ENCODE measurements at regions not wholly inside any gene's neighbourhood (a gene's known extent, or its start where the extent isn't known, plus 50 kb on each side); places are given as distances from the start of the nearest gene placed in this dataset.

DNA sequence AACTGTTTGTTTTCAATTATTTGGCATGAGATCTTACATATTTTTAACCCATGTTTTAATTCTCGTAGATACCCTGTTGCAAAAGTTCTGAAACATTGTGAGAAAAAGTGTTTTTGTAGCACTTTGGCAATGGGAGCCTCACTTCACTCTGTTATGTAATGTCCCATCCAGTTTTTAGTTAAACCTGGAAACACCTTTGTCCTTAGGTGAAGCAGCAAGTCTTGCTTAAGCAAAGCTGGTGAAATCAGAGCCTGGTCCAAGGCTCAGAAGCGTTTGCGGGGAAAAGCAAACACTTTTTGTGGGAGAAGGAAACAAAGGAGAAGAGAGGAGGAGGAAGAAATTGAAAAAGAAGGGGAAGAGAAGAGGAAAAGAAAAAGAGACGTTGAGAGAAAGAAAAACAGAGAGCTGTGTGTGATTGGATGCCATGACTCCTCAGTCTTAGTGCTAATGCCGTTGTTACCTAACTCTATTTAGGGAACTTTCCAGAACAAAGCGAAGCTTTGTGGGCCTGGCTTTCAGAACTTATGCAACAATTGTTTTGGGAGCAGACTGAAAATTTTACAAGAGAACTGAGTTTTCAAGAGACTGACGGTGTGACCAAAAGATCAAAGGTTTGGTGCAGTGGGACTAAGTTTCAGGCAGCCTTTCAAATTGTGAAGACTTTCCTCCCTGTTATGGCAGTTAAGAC is 93.1 kb downstream of the NTMT2 start:
- H2AK5ac ChIP-seq (ENCODE audit: low read depth, low read length), result no peak overlapping the region
- no peak overlapping the region for H2BK20ac ChIP-seq (ENCODE audit: low read length)
- H4K91ac ChIP-seq (replicated peaks; ENCODE audit: insufficient read length, low read length), result no peak overlapping the region
- H3K9me3 ChIP-seq (ENCODE audit: insufficient read depth in 2 of 2, low read depth in 1 of 2, low read length in 1 of 2), result no peaks in the 10 kb centered on the region
- H4K20me1 ChIP-seq (replicated peaks in 1 of 2; ENCODE audit: control insufficient read depth in 1 of 2, insufficient read depth in 2 of 2, low read length in 2 of 2), result no peaks in the 10 kb centered on the region
- no peak overlapping the region for H3K56ac ChIP-seq (replicated peaks; ENCODE audit: insufficient read length, low read depth, low read length)
- ChIA-PET POLR2A (ENCODE audit: partially characterized antibody) (no interaction called here), CTCF (ENCODE audit: partially characterized antibody) (no interaction called here)
- no peak for DNase-seq (ENCODE audit: low read depth in 1 of 2, low spot score in 2 of 2)
- H3K27me3 ChIP-seq (replicated peaks in 1 of 4; ENCODE audit: control insufficient read depth in 3 of 4, extremely low read depth in 1 of 4, insufficient read depth in 3 of 4, low read length in 3 of 4), result no peaks in the 10 kb centered on the region
- H3K9ac ChIP-seq (replicated peaks in 1 of 4; ENCODE audit: extremely low read depth in 1 of 4, low read depth in 3 of 4, low read length in 3 of 4), result no peak overlapping the region
- H3K23me2 ChIP-seq (ENCODE audit: low read depth, low read length), result no peaks in the 10 kb centered on the region
- H3K36me3 ChIP-seq (ENCODE audit: control insufficient read depth in 2 of 4, insufficient read depth in 4 of 4, low read length in 3 of 4), result no peaks in the 10 kb centered on the region
- H4K5ac ChIP-seq (ENCODE audit: insufficient read length, low read depth, low read length), result no peak overlapping the region
- no peak overlapping the region for H2BK12ac ChIP-seq (ENCODE audit: low read depth, low read length)
- no peak for FAIRE-seq
- no peaks in the 10 kb centered on the region for H3K4me1 ChIP-seq (replicated peaks in 1 of 4; ENCODE audit: control insufficient read depth in 3 of 4, insufficient read depth in 4 of 4, low read length in 3 of 4)
- no peaks in the 10 kb centered on the region for H3K79me2 ChIP-seq (ENCODE audit: control insufficient read depth in 1 of 2, insufficient read depth in 2 of 2, low read length in 2 of 2)
- H3K4me3 ChIP-seq (ENCODE audit: extremely low read depth in 1 of 4, insufficient read depth in 2 of 4, low read depth in 3 of 4, low read length in 4 of 4), result no peak overlapping the region
- no peak overlapping the region for H2BK120ac ChIP-seq (replicated peaks; ENCODE audit: low read depth, low read length)
- H4K8ac ChIP-seq (ENCODE audit: extremely low read depth, insufficient read depth, low read length), result no peak overlapping the region
- 77 to 100% methylated on average over 1 to 7 of the region's 7 CpGs for WGBS, 2 experiments (ENCODE audit: extremely low coverage in 1 of 2, insufficient coverage in 1 of 2, insufficient read length in 1 of 2, insufficient replicate concordance in 2 of 2, low coverage in 1 of 2, low lambda C conversion rate in 2 of 2, missing lambda C conversion rate in 1 of 2)
- no peak overlapping the region for H3K27ac ChIP-seq (ENCODE audit: low read depth, low read length)
- H3K4me2 ChIP-seq (ENCODE audit: insufficient read depth in 1 of 2, low read depth in 2 of 2, low read length in 2 of 2), result no peak overlapping the region
- H3K23ac ChIP-seq (ENCODE audit: insufficient read length), result no peak overlapping the region
- no peak overlapping the region for H3K4ac ChIP-seq (replicated peaks; ENCODE audit: insufficient read length, low read depth, low read length)
- H3K18ac ChIP-seq (ENCODE audit: extremely low read depth, low read length), result no peak overlapping the region
- H3K79me1 ChIP-seq (ENCODE audit: low read depth, low read length), result no peaks in the 10 kb centered on the region
- peak overlapping the region; percentile 34; the same call in 1 of the 2 replicates for H2AFZ ChIP-seq (ENCODE audit: low read length)
- H2BK5ac ChIP-seq (ENCODE audit: low read depth, low read length), result no peak overlapping the region
- no peak overlapping the region for H2BK15ac ChIP-seq (ENCODE audit: low read length)
- H3K14ac ChIP-seq (ENCODE audit: insufficient read length), result no peak overlapping the region
- TF ChIP-seq SIRT6 (IDR thresholded peaks at IDR 0.05; ENCODE audit: low read length) (no peak), EGR1 (IDR thresholded peaks at IDR 0.05; ENCODE audit: borderline replicate concordance, low read depth, low read length) (no peak), SUZ12 (IDR thresholded peaks at IDR 0.05; ENCODE audit: low read length) (no peak), TEAD4 (IDR thresholded peaks at IDR 0.05; ENCODE audit: low read depth, low read length) (no peak), SIN3A (conservative IDR thresholded peaks at IDR 0.05 in 1 of 2, IDR thresholded peaks at IDR 0.05 in 1 of 2; ENCODE audit: low read depth in 1 of 2, low read length in 2 of 2) (no peak), TAF1 (IDR thresholded peaks at IDR 0.05; ENCODE audit: low read depth, low read length) (no peak), CEBPB (IDR thresholded peaks at IDR 0.05; ENCODE audit: low read depth, low read length) (no peak), SP4 (IDR thresholded peaks at IDR 0.05; ENCODE audit: low read length) (no peak), YY1 (IDR thresholded peaks at IDR 0.05; ENCODE audit: low read depth, low read length) (no peak)
- TF ChIP-seq, protein P1, sequence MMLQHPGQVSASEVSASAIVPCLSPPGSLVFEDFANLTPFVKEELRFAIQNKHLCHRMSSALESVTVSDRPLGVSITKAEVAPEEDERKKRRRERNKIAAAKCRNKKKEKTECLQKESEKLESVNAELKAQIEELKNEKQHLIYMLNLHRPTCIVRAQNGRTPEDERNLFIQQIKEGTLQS (IDR thresholded peaks at IDR 0.05; ENCODE audit: insufficient read depth, low read depth, low read length), result no peak
- TF ChIP-seq, protein P2, sequence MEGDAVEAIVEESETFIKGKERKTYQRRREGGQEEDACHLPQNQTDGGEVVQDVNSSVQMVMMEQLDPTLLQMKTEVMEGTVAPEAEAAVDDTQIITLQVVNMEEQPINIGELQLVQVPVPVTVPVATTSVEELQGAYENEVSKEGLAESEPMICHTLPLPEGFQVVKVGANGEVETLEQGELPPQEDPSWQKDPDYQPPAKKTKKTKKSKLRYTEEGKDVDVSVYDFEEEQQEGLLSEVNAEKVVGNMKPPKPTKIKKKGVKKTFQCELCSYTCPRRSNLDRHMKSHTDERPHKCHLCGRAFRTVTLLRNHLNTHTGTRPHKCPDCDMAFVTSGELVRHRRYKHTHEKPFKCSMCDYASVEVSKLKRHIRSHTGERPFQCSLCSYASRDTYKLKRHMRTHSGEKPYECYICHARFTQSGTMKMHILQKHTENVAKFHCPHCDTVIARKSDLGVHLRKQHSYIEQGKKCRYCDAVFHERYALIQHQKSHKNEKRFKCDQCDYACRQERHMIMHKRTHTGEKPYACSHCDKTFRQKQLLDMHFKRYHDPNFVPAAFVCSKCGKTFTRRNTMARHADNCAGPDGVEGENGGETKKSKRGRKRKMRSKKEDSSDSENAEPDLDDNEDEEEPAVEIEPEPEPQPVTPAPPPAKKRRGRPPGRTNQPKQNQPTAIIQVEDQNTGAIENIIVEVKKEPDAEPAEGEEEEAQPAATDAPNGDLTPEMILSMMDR (IDR thresholded peaks at IDR 0.05; ENCODE audit: control extremely low read depth in 1 of 3, insufficient read depth in 1 of 3, low read depth in 1 of 3, low read length in 3 of 3), result no peak

All from H1 (cell line).